ENCODE measurements at regions not wholly inside any gene's neighbourhood (a gene's known extent, or its start where the extent isn't known, plus 50 kb on each side); places are given as distances from the start of the nearest gene placed in this dataset.
"Not testable (repeated sequence)": the region's sequence is repeated elsewhere in the genome, so short reads cannot be mapped to it uniquely, and the experiment has no call there.

GRCh38 chr13:37503287-37503686 is 95.3 kb downstream of the POSTN start:
- ChIA-PET POLR2A (no interaction called here), CTCF (no interaction called here)
- no peak for DNase-seq (ENCODE audit: low read depth in 1 of 2, low spot score in 1 of 2)
- H3K4me2 ChIP-seq, result no peak overlapping the region
- no peaks in the 10 kb centered on the region for H3K9me3 ChIP-seq
- no peak for FAIRE-seq
- no peak for ATAC-seq
- H3K4me1 ChIP-seq, result no peaks in the 10 kb centered on the region
- no peak overlapping the region for H3K27ac ChIP-seq
- H3K4me3 ChIP-seq, result no peak overlapping the region
- TF ChIP-seq USF2 (IDR thresholded peaks at IDR 0.05), result no peak
- TF ChIP-seq KDM1A (IDR thresholded peaks at IDR 0.05; ENCODE audit: low read depth), result no peak
- TF ChIP-seq POLR2A (IDR thresholded peaks at IDR 0.05; ENCODE audit: low read length), result no peak
- TF ChIP-seq CBX2 (IDR thresholded peaks at IDR 0.05; ENCODE audit: borderline replicate concordance, low read depth), result no peak
- no peak for TF ChIP-seq NFE2L2 (conservative IDR thresholded peaks at IDR 0.05; ENCODE audit: low read length)
- TF ChIP-seq E2F6 (IDR thresholded peaks at IDR 0.05; ENCODE audit: borderline replicate concordance, low read depth), result no peak
- TF ChIP-seq BCL3 (IDR thresholded peaks at IDR 0.05), result no peak
- no peak for TF ChIP-seq MAZ (IDR thresholded peaks at IDR 0.05; ENCODE audit: borderline replicate concordance, low read depth, low read length)
- no peak for TF ChIP-seq CTCF (IDR thresholded peaks at IDR 0.05)
- TF ChIP-seq REST (IDR thresholded peaks at IDR 0.05), result no peak
- TF ChIP-seq GATA3 (IDR thresholded peaks at IDR 0.05; ENCODE audit: borderline replicate concordance), result no peak
- no peak for TF ChIP-seq HDAC2 (IDR thresholded peaks at IDR 0.05)
- TF ChIP-seq ESRRA (IDR thresholded peaks at IDR 0.05; ENCODE audit: borderline replicate concordance, low read length), result no peak
- no peak for TF ChIP-seq MAFK (IDR thresholded peaks at IDR 0.05; ENCODE audit: partially characterized antibody)
- TF ChIP-seq FOSB (CRISPR knock-in tag; IDR thresholded peaks at IDR 0.05), result no peak
- no peak for TF ChIP-seq NR3C1 (IDR thresholded peaks at IDR 0.05)
- TF ChIP-seq HEYL (CRISPR knock-in tag; IDR thresholded peaks at IDR 0.05), result no peak
- no peak for TF ChIP-seq PHF8 (IDR thresholded peaks at IDR 0.05; ENCODE audit: borderline replicate concordance, low read depth)
- TF ChIP-seq HOXB13 (CRISPR knock-in tag; IDR thresholded peaks at IDR 0.05; ENCODE audit: low read depth), result no peak

- H3K4me1 ChIP-seq; H3K4me3 ChIP-seq; ATAC-seq; DNase-seq (ENCODE audit: low read depth in 1 of 2, low spot score in 1 of 2); FAIRE-seq; CTCF ChIA-PET; H3K27ac ChIP-seq; H3K4me2 ChIP-seq; H3K9me3 ChIP-seq; POLR2A ChIA-PET: not testable (repeated sequence)
- 85% methylated on average over 1 of the region's 1 CpG for WGBS (ENCODE audit: missing lambda C conversion rate)
These were observed 96.1 kb downstream of the POSTN start for GRCh38 chr13:37502303-37502993.
